IMR-90 (cell line): ENCODE measurements at regions not wholly inside any gene's neighbourhood (a gene's known extent, or its start where the extent isn't known, plus 50 kb on each side); places are given as distances from the start of the nearest gene placed in this dataset.

Experiments
- ATAC-seq: fragments of 200-7000 bp; cut with Tn5 transposase; 2 replicates; pipeline ENCODE4 v1.9.1; 2020; ENCODE audit warnings: low read depth, mild to moderate bottlenecking, moderate library complexity
- BruUV-seq: library from RNA; stranded (reverse); fragments of 400-500 nt; replicated peaks from 2 replicates; lab custom pipeline; 2021; lab: Mats Ljungman, UMichigan
- CTCF ChIA-PET: fragments of 300-600 bp; formaldehyde crosslinking; extraction: SDS; loops from one replicate; lab custom pipeline; 2021; ENCODE audit warnings: antibody characterized with exemption; lab: Yijun Ruan, JAX
- POLR2A ChIA-PET: fragments of 300-600 bp; sonication (Branson Sonifier 250); formaldehyde crosslinking; loops from one replicate; lab custom pipeline; 2022; ENCODE audit warnings: antibody characterized with exemption; ENCODE audit not compliant: unreplicated experiment; lab: Charles Lee
- DNase-seq: peaks from one replicate; pipeline ENCODE4 v3.0.0; 2013
- H2AFZ ChIP-seq: replicated peaks from 2 replicates; pipeline ENCODE3; 2013; ENCODE audit warnings: low read length, mild to moderate bottlenecking; ENCODE audit not compliant: poor library complexity
- H2AK5ac ChIP-seq: 2 replicates; pipeline ENCODE4 v1.6.1; 2013; ENCODE audit warnings: low read depth, low read length, inconsistent platforms
- H2AK9ac ChIP-seq: replicated peaks from 2 replicates; pipeline ENCODE3; 2013; ENCODE audit warnings: mild to moderate bottlenecking, low read depth, low read length, moderate library complexity; ENCODE audit not compliant: poor library complexity
- H2BK120ac ChIP-seq: 2 replicates; pipeline ENCODE4 v1.6.1; 2013; ENCODE audit warnings: low read depth, low read length, inconsistent platforms
- H2BK15ac ChIP-seq: 3 replicates; pipeline ENCODE4 v1.6.1; 2013; ENCODE audit warnings: low read depth, low read length, inconsistent platforms
- H2BK20ac ChIP-seq: 2 replicates; pipeline ENCODE4 v1.6.1; 2013; ENCODE audit warnings: low read depth, mild to moderate bottlenecking, inconsistent platforms, low read length, moderate library complexity
- H2BK5ac ChIP-seq: 2 replicates; pipeline ENCODE4 v1.6.1; 2013; ENCODE audit warnings: mild to moderate bottlenecking, low read depth, low read length, inconsistent platforms; ENCODE audit not compliant: poor library complexity, severe bottlenecking
- H3K14ac ChIP-seq: replicated peaks from 2 replicates; pipeline ENCODE4 v1.6.1; 2013; ENCODE audit warnings: low read depth, low read length, inconsistent platforms
- H3K18ac ChIP-seq: 2 replicates; pipeline ENCODE4 v1.6.1; 2013; ENCODE audit warnings: low read depth, low read length, control low read depth
- H3K23ac ChIP-seq: 2 replicates; pipeline ENCODE4 v1.6.1; 2013; ENCODE audit warnings: low read depth, low read length, inconsistent platforms
- H3K27ac ChIP-seq: 2 replicates; pipeline ENCODE4 v1.5.1; 2013; ENCODE audit warnings: mild to moderate bottlenecking, control low read depth, low read length; ENCODE audit not compliant: insufficient read depth
- H3K27me3 ChIP-seq: 2 replicates; pipeline ENCODE4 v1.6.1; 2013; ENCODE audit warnings: low read length; ENCODE audit not compliant: control insufficient read depth, insufficient read depth
- H3K36me3 ChIP-seq: 2 replicates; pipeline ENCODE4 v1.6.1; 2013; ENCODE audit warnings: low read length, mixed read lengths; ENCODE audit not compliant: control insufficient read depth, insufficient read depth
- H3K4ac ChIP-seq: 2 replicates; pipeline ENCODE4 v1.6.1; 2013; ENCODE audit warnings: low read depth, low read length, inconsistent platforms
- H3K4me1 ChIP-seq: 2 replicates; pipeline ENCODE4 v1.6.1; 2013; ENCODE audit warnings: low read length, mixed read lengths; ENCODE audit not compliant: control insufficient read depth, insufficient read depth
- H3K4me2 ChIP-seq: 2 replicates; pipeline ENCODE4 v1.6.1; 2013; ENCODE audit warnings: low read depth, mild to moderate bottlenecking, control low read depth, low read length, moderate library complexity
- H3K4me3 ChIP-seq: 2 replicates; pipeline ENCODE4 v1.5.1; 2013; ENCODE audit warnings: low read depth, mild to moderate bottlenecking, control low read depth, low read length, moderate library complexity; ENCODE audit not compliant: insufficient read depth
- H3K56ac ChIP-seq: 2 replicates; pipeline ENCODE4 v1.6.1; 2013; ENCODE audit warnings: low read length, inconsistent platforms; ENCODE audit not compliant: insufficient read depth; ENCODE audit errors: extremely low read depth
- H3K79me1 ChIP-seq, 2 experiments: 2 replicates each; pipeline ENCODE4 v1.6.1; 2013; ENCODE audit warnings: low read length in 2 of 2, inconsistent platforms in 1 of 2, low read depth in 1 of 2
- H3K9ac ChIP-seq: 2 replicates; pipeline ENCODE4 v1.6.1; 2013; ENCODE audit warnings: low read depth, low read length, control low read depth
- H3K9me1 ChIP-seq: 2 replicates; pipeline ENCODE4 v1.6.1; 2013; ENCODE audit warnings: low read length, inconsistent platforms; ENCODE audit not compliant: insufficient read depth
- H3K9me3 ChIP-seq: 2 replicates; pipeline ENCODE4 v1.6.1; 2013; ENCODE audit warnings: low read length; ENCODE audit not compliant: control insufficient read depth, insufficient read depth
- H4K20me1 ChIP-seq: 2 replicates; pipeline ENCODE4 v1.6.1; 2013; ENCODE audit warnings: low read length, inconsistent platforms; ENCODE audit not compliant: insufficient read depth
- H4K5ac ChIP-seq: 2 replicates; pipeline ENCODE4 v1.6.1; 2013; ENCODE audit warnings: mild to moderate bottlenecking, low read depth, low read length, control low read depth
- H4K8ac ChIP-seq, 2 experiments: 2 replicates each; pipeline ENCODE4 v1.6.1; 2013; ENCODE audit warnings: low read depth in 2 of 2, low read length in 2 of 2, control low read depth in 1 of 2, inconsistent platforms in 1 of 2
- H4K91ac ChIP-seq: 2 replicates; pipeline ENCODE4 v1.6.1; 2013; ENCODE audit warnings: low read depth, low read length, inconsistent platforms; ENCODE audit not compliant: insufficient read depth
- BHLHE40 ChIP-seq: fragments of 150-350 bp; IDR thresholded peaks from 2 replicates; pipeline ENCODE4 v1.6.1; 2016; ENCODE audit warnings: mild to moderate bottlenecking, low read depth, low read length
- CEBPB ChIP-seq: IDR thresholded peaks from 2 replicates; pipeline ENCODE4 v1.6.1; 2012; ENCODE audit warnings: low read depth, low read length, improper control_type of control experiment
- CHD1 ChIP-seq: IDR thresholded peaks from 2 replicates; pipeline ENCODE4 v1.6.1; 2012; ENCODE audit warnings: low read depth, low read length, improper control_type of control experiment
- FOS ChIP-seq: fragments of 150-350 bp; IDR thresholded peaks from 2 replicates; pipeline ENCODE4 v1.6.1; 2016; ENCODE audit warnings: low read depth, low read length
- MAFK ChIP-seq: IDR thresholded peaks from 2 replicates; pipeline ENCODE4 v1.6.1; 2012; ENCODE audit warnings: low read depth, low read length, improper control_type of control experiment
- MAZ ChIP-seq: IDR thresholded peaks from 2 replicates; pipeline ENCODE4 v1.6.1; 2012; ENCODE audit warnings: low read depth, mild to moderate bottlenecking, low read length, improper control_type of control experiment, moderate library complexity, borderline replicate concordance
- MXI1 ChIP-seq: IDR thresholded peaks from 2 replicates; pipeline ENCODE4 v1.6.1; 2012; ENCODE audit warnings: low read depth, mild to moderate bottlenecking, low read length, moderate library complexity, borderline replicate concordance
- NFE2L2 ChIP-seq: fragments of 150-350 bp; IDR thresholded peaks from 2 replicates; pipeline ENCODE4 v1.6.1; 2016; ENCODE audit warnings: low read depth, mild to moderate bottlenecking, low read length
- POLR2A ChIP-seq: IDR thresholded peaks from 2 replicates; pipeline ENCODE4 v1.6.1; 2012; ENCODE audit warnings: mild to moderate bottlenecking, low read depth, low read length
- RAD21 ChIP-seq: IDR thresholded peaks from 2 replicates; pipeline ENCODE4 v1.6.1; 2012; ENCODE audit warnings: low read length, improper control_type of control experiment
- RCOR1 ChIP-seq: IDR thresholded peaks from 2 replicates; pipeline ENCODE4 v1.6.1; 2012; ENCODE audit warnings: mild to moderate bottlenecking, low read length, improper control_type of control experiment; ENCODE audit not compliant: insufficient replicate concordance
- RFX5 ChIP-seq: IDR thresholded peaks from 2 replicates; pipeline ENCODE4 v1.8.0; 2012; ENCODE audit warnings: low read depth, mild to moderate bottlenecking, low read length, moderate library complexity
- SMC3 ChIP-seq: fragments of 150-350 bp; IDR thresholded peaks from 2 replicates; pipeline ENCODE4 v1.6.1; 2016; ENCODE audit warnings: low read depth, mild to moderate bottlenecking, antibody characterized with exemption, low read length, moderate library complexity
- dilution Hi-C: fragments of 300-500 bp; cut with HindIII; formaldehyde crosslinking; loops from one replicate; pipeline ENCODE4 v1.14.3; 2018; ENCODE audit warnings: low sequenced_read_pairs; ENCODE audit not compliant: unreplicated experiment
- in situ Hi-C: fragments of 300-500 bp; cut with MboI; formaldehyde crosslinking; loops from 3 replicates; pipeline ENCODE4 v1.14.3; 2019; ENCODE audit warnings: low sequenced_read_pairs, inconsistent platforms, mixed read lengths
- intact Hi-C: fragments of 100-400 bp; cut with micrococcal nuclease; formaldehyde crosslinking; loops from 2 replicates; pipeline ENCODE4 v1.10.0; 2022
- TF ChIP-seq, protein P1 (sequence below): conservative IDR thresholded peaks from 2 replicates; pipeline ENCODE4 v1.5.1; 2012; ENCODE audit warnings: mild to moderate bottlenecking, low read depth, low read length, improper control_type of control experiment
- TF ChIP-seq, protein P2 (sequence below): fragments of 150-350 bp; IDR thresholded peaks from 2 replicates; pipeline ENCODE4 v1.6.1; 2017; ENCODE audit warnings: mild to moderate bottlenecking, antibody characterized with exemption, low read length, low read depth
- TF ChIP-seq, protein P3 (sequence below): fragments of 150-350 bp; IDR thresholded peaks from 2 replicates; pipeline ENCODE4 v1.6.1; 2016; ENCODE audit warnings: low read depth, mild to moderate bottlenecking, low read length, moderate library complexity, borderline replicate concordance

DNA sequence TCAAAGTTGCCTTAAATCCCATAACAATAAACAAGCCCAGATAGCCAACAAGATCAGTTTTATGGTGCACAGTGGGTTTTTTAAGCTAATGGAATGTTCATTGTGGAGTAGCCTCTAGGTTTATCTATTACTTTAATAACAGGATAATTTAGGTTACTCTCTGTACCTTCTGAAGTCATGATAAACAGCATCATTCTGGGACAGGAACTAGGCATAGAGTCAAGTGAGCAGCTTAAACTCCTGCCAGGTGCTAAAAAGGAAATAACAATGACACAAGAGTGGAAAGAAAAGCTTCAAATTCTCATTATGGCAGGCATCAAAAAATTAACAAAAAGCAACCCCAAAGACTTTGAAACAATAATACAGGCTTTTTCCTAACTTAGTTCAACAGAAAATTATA is 228.8 kb downstream of the HACE1 start:
- Histone ChIP-seq H3K36me3 (no peaks in the 10 kb centered on the region), H3K4me2 (no peak overlapping the region), H2AFZ (no peak overlapping the region), H3K27ac (no peak overlapping the region), H3K9ac (no peak overlapping the region), H3K27me3 (no peaks in the 10 kb centered on the region; the same call in 1 of the 2 replicates), H2BK20ac (no peak overlapping the region), H3K4ac (no peak overlapping the region), H4K91ac (no peak overlapping the region), H2BK120ac (no peak overlapping the region), H3K56ac (no peak overlapping the region), H3K4me3 (no peak overlapping the region), H2BK15ac (no peak overlapping the region), H2AK5ac (no peak overlapping the region), H3K9me3 (no peaks in the 10 kb centered on the region), H3K4me1 (no peaks in the 10 kb centered on the region), H4K20me1 (no peaks in the 10 kb centered on the region), H3K79me1 (no peaks in the 10 kb centered on the region), H4K5ac (no peak overlapping the region), H3K18ac (no peak overlapping the region), H3K14ac (no peak overlapping the region), H4K8ac (no peak overlapping the region), H3K23ac (no peak overlapping the region), H2AK9ac (no peak overlapping the region), H2BK5ac (no peak overlapping the region), H3K9me1 (no peaks in the 10 kb centered on the region)
- no TSS peak for BruUV-seq
- ATAC-seq: no peak
- dilution Hi-C loops (no loop called here), intact Hi-C loops (no loop called here), in situ Hi-C loops (no loop called here)
- DNase-seq: no peak
- ChIA-PET POLR2A (no interaction called here), CTCF (interaction anchor here (0.6 to 1.5 kb wide), 2 partner anchors 9 to 274 kb away, joined by 3 read pairs; no protein-coding TSS in a partner anchor)
- no peak for TF ChIP-seq RCOR1
- no peak for TF ChIP-seq MAFK
- TF ChIP-seq, protein P1, sequence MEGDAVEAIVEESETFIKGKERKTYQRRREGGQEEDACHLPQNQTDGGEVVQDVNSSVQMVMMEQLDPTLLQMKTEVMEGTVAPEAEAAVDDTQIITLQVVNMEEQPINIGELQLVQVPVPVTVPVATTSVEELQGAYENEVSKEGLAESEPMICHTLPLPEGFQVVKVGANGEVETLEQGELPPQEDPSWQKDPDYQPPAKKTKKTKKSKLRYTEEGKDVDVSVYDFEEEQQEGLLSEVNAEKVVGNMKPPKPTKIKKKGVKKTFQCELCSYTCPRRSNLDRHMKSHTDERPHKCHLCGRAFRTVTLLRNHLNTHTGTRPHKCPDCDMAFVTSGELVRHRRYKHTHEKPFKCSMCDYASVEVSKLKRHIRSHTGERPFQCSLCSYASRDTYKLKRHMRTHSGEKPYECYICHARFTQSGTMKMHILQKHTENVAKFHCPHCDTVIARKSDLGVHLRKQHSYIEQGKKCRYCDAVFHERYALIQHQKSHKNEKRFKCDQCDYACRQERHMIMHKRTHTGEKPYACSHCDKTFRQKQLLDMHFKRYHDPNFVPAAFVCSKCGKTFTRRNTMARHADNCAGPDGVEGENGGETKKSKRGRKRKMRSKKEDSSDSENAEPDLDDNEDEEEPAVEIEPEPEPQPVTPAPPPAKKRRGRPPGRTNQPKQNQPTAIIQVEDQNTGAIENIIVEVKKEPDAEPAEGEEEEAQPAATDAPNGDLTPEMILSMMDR: no peak
- TF ChIP-seq, protein P2, sequence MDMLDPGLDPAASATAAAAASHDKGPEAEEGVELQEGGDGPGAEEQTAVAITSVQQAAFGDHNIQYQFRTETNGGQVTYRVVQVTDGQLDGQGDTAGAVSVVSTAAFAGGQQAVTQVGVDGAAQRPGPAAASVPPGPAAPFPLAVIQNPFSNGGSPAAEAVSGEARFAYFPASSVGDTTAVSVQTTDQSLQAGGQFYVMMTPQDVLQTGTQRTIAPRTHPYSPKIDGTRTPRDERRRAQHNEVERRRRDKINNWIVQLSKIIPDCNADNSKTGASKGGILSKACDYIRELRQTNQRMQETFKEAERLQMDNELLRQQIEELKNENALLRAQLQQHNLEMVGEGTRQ: no peak
- TF ChIP-seq RFX5: no peak
- TF ChIP-seq, protein P3, sequence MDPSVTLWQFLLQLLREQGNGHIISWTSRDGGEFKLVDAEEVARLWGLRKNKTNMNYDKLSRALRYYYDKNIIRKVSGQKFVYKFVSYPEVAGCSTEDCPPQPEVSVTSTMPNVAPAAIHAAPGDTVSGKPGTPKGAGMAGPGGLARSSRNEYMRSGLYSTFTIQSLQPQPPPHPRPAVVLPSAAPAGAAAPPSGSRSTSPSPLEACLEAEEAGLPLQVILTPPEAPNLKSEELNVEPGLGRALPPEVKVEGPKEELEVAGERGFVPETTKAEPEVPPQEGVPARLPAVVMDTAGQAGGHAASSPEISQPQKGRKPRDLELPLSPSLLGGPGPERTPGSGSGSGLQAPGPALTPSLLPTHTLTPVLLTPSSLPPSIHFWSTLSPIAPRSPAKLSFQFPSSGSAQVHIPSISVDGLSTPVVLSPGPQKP: no peak
- TF ChIP-seq POLR2A: no peak
- TF ChIP-seq MXI1: no peak
- TF ChIP-seq BHLHE40: no peak
- TF ChIP-seq FOS: no peak
- TF ChIP-seq SMC3: no peak
- TF ChIP-seq RAD21: no peak
- no peak for TF ChIP-seq CHD1
- TF ChIP-seq CEBPB: no peak
- TF ChIP-seq NFE2L2: no peak
- no peak for TF ChIP-seq MAZ
